Endothelial cell (in vitro differentiated cells): ENCODE measurements at regions not wholly inside any gene's neighbourhood (a gene's known extent, or its start where the extent isn't known, plus 50 kb on each side); places are given as distances from the start of the nearest gene placed in this dataset.

Source experiments
- DNase-seq: peaks from one replicate; pipeline ENCODE4 v3.0.0; 2021; ENCODE audit warnings: low spot score
- H3K27ac Mint-ChIP-seq: one replicate; pipeline ENCODE4 v1.8.0; 2021; ENCODE audit warnings: mixed read lengths, inconsistent platforms; ENCODE audit not compliant: unreplicated experiment
- H3K27me3 Mint-ChIP-seq: one replicate; pipeline ENCODE4 v1.8.0; 2021; ENCODE audit warnings: mild to moderate bottlenecking, moderate library complexity, mixed read lengths, inconsistent platforms; ENCODE audit not compliant: unreplicated experiment
- H3K36me3 Mint-ChIP-seq: one replicate; pipeline ENCODE4 v1.8.0; 2021; ENCODE audit warnings: mild to moderate bottlenecking, low read depth, mixed read lengths, inconsistent platforms; ENCODE audit not compliant: unreplicated experiment
- H3K4me1 Mint-ChIP-seq: one replicate; pipeline ENCODE4 v1.8.0; 2021; ENCODE audit warnings: mild to moderate bottlenecking, mixed read lengths, inconsistent platforms; ENCODE audit not compliant: unreplicated experiment
- H3K4me3 Mint-ChIP-seq: one replicate; pipeline ENCODE4 v1.8.0; 2021; ENCODE audit warnings: mild to moderate bottlenecking, mixed read lengths, inconsistent platforms; ENCODE audit not compliant: unreplicated experiment
- H3K9me3 Mint-ChIP-seq: one replicate; pipeline ENCODE4 v1.8.0; 2021; ENCODE audit warnings: mixed read lengths, inconsistent platforms; ENCODE audit not compliant: unreplicated experiment
- CTCF ChIP-seq: fragments of 200-600 bp; sonication (generic); IDR thresholded peaks from one replicate; pipeline ENCODE4 v1.5.0; 2021; ENCODE audit warnings: antibody characterized with exemption; ENCODE audit not compliant: unreplicated experiment

- no peaks in the 10 kb centered on the region for H3K36me3 Mint-ChIP-seq
- no peak overlapping the region for H3K4me3 Mint-ChIP-seq
- H3K27ac Mint-ChIP-seq, result no peak overlapping the region
- no peaks in the 10 kb centered on the region for H3K27me3 Mint-ChIP-seq
- H3K9me3 Mint-ChIP-seq, result no peaks in the 10 kb centered on the region
- no peaks in the 10 kb centered on the region for H3K4me1 Mint-ChIP-seq
- TF ChIP-seq CTCF, result no peak
- no peak for DNase-seq
These were observed 88.0 kb upstream of the MANEA start for GRCh38 chr6:95489185-95489863.

- H3K36me3 Mint-ChIP-seq, result no peaks in the 10 kb centered on the region
- no peak for TF ChIP-seq CTCF
- no peak for DNase-seq
- H3K9me3 Mint-ChIP-seq, result no peaks in the 10 kb centered on the region
- H3K4me1 Mint-ChIP-seq, result no peaks in the 10 kb centered on the region
- H3K4me3 Mint-ChIP-seq, result no peak overlapping the region
- H3K27me3 Mint-ChIP-seq, result peaks cover 1% of the 10 kb centered on the region
- H3K27ac Mint-ChIP-seq, result no peak overlapping the region
These were observed 80.4 kb upstream of the MANEA start for GRCh38 chr6:95496769-95497426.

GRCh38 chr6:95501032-95501904 is 76.1 kb upstream of the MANEA start:
- Mint-ChIP-seq H3K4me3 (no peak overlapping the region), H3K27ac (no peak overlapping the region), H3K4me1 (no peaks in the 10 kb centered on the region), H3K27me3 (peaks cover 4% of the 10 kb centered on the region), H3K36me3 (no peaks in the 10 kb centered on the region), H3K9me3 (no peaks in the 10 kb centered on the region)
- TF ChIP-seq CTCF, result no peak
- DNase-seq, result no peak

- H3K9me3 Mint-ChIP-seq, result no peaks in the 10 kb centered on the region
- TF ChIP-seq CTCF, result no peak
- H3K27ac Mint-ChIP-seq, result no peak overlapping the region
- H3K4me3 Mint-ChIP-seq, result no peak overlapping the region
- H3K36me3 Mint-ChIP-seq, result no peaks in the 10 kb centered on the region
- H3K27me3 Mint-ChIP-seq, result peaks cover 4% of the 10 kb centered on the region
- DNase-seq, result no peak
- no peaks in the 10 kb centered on the region for H3K4me1 Mint-ChIP-seq
These were observed 73.8 kb upstream of the MANEA start for GRCh38 chr6:95503568-95503967.
